GM12872 (cell line): ENCODE measurements at regions not wholly inside any gene's neighbourhood (a gene's known extent, or its start where the extent isn't known, plus 50 kb on each side); places are given as distances from the start of the nearest gene placed in this dataset.

Experiments used
- CTCF ChIP-seq: IDR thresholded peaks from 3 replicates; pipeline ENCODE4 v1.5.1; 2011; ENCODE audit warnings: low read depth, mild to moderate bottlenecking, low read length, moderate library complexity; ENCODE audit not compliant: insufficient read depth

- no peak for TF ChIP-seq CTCF
Observed at GRCh38 chrX:34487364-34487763, 169.7 kb downstream of the TMEM47 start.

GRCh38 chrX:34483980-34484379, 173.1 kb downstream of the TMEM47 start:
- no peak for TF ChIP-seq CTCF

GRCh38 chrX:34470507-34470906, 186.6 kb downstream of the TMEM47 start:
- no peak for TF ChIP-seq CTCF

- TF ChIP-seq CTCF = no peak
Observed at GRCh38 chrX:34467437-34467836, 189.6 kb downstream of the TMEM47 start.

- no peak for TF ChIP-seq CTCF
Observed at GRCh38 chrX:34437586-34437985, 219.5 kb downstream of the TMEM47 start.

- no peak for TF ChIP-seq CTCF
Observed at GRCh38 chrX:34426334-34426733, 230.8 kb downstream of the TMEM47 start.

GRCh38 chrX:34406580-34406979, 250.5 kb downstream of the TMEM47 start:
- TF ChIP-seq CTCF = no peak
